GM21390 (cell line): ENCODE measurements at regions not wholly inside any gene's neighbourhood (a gene's known extent, or its start where the extent isn't known, plus 50 kb on each side); places are given as distances from the start of the nearest gene placed in this dataset.

Experiments used
- ATAC-seq: cut with Tn5 transposase; IDR thresholded peaks from one replicate; pipeline ENCODE4 v1.9.1; 2021; ENCODE audit not compliant: unreplicated experiment

- ATAC-seq: no peak
Measured at GRCh38 chr13:83223546-83223945, 658.7 kb downstream of the SLITRK1 start.

DNA sequence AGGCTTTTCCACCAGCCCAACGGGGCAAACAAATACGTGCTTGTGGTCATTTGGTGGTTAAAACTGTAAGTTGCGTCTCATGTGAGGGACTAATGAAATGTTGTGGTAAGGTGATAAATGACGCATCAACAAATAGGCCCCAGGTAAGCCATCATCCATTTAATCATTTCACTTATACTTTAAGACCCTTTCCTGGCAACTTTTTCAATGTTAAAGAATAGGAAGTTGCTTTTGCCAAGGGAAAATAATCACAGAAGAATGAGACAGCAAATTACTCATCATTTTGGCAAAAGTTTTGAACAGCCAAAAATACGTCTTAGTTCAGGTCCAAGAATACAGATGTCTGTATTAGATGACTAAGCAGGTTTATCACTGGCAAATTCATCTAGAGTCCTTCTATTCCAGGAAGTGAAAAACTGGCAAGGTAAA is 660.4 kb downstream of the SLITRK1 start:
- no peak for ATAC-seq

DNA sequence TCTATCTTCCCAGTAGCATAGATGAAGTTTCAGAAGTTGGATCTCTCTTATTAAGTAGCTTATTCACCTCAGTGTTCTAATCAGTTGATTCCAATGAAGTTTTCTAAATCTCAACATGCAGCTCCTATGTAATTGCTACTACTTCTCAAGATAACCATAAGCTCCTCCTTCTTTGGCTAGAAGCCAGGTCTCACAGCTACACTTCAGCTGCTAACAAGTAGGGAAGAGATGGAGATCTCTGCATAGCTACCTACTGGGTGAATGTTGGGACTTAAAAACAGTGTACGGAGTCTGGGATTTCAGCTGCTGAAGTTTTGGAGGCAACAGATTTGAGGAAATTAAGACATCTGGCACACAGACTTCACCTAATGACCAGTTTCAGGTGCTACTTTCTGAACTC is 661.0 kb downstream of the SLITRK1 start:
- ATAC-seq: no peak

- no peak for ATAC-seq
Measured at GRCh38 chr13:83220241-83220640, 662.0 kb downstream of the SLITRK1 start.

DNA sequence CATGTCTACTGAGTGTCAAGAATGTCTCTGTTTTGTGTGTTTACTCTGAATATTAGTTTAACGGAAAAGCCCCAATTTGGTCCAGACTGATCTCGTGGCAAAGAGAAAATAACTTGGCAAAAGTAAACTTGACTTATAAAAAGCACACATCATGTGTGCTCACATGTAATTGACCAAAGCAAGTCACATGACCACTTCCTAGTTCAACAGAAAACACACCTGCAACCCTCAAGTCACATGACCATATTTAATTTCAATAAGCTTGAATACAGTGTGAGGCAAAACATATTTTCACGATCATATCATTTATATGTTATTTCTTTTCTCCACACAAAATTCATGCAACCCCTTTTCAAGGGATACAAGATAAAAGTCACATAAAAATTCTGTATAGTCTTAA is 662.4 kb downstream of the SLITRK1 start:
- no peak for ATAC-seq

GRCh38 chr13:83216479-83217245 is 665.6 kb downstream of the SLITRK1 start:
- ATAC-seq: no peak

DNA sequence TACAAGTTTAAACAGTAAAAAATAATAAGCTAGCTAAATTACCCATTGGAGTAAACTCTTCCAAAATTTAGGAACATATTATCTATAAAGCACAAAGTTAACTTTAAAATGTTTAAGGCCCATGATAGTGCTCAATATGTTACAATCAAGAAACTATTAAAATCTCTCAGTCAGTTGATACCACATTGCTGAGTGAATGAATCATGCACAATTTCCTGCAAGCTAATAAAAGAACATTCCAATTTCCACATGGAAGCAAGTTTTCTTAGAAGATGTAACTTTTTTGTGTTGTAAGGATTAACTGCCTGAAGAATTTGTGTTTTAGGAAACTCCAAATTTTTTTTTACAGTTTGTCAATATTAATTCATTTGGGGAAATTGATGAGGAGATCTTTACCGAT is 666.6 kb downstream of the SLITRK1 start:
- no peak for ATAC-seq

DNA sequence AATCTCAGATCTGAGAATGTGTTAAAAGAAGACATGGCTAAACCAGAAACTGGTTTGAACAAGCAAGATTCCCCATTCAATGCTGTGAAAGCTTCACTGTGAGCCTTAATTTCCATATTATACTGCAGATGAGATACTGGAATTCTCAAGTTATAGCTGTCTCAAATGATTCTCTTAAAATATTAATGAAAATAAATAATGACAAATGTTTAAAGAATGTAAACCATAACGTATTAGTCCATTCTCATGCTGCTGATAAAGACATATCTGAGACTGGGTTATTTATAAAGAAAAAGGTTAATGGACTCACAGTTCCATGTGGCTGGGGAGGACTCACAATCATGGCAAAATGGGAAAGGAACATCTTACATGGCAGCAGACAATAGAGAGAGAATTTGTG is 667.8 kb downstream of the SLITRK1 start:
- ATAC-seq: no peak

GRCh38 chr13:83211301-83211700 is 671.0 kb downstream of the SLITRK1 start:
- ATAC-seq: no peak

DNA sequence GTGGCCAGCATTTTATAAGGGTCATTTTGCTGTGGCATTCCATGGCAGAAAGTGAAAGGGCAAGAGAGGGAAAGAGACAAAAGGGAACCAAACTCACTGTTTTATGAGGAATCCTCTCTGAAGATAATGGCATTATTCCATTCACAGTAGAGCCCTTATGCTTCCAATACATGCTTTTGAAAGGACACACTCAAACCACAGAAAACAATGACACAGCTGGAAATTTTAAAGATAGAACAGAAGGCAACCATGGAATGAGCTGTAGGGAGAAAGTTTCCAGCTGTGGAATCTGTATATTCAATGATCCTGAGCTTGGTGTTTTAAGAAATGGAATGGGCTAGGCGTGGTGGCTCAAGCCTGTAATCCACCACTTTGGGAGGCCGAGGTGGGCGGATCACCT is 677.4 kb downstream of the SLITRK1 start:
- no peak for ATAC-seq

DNA sequence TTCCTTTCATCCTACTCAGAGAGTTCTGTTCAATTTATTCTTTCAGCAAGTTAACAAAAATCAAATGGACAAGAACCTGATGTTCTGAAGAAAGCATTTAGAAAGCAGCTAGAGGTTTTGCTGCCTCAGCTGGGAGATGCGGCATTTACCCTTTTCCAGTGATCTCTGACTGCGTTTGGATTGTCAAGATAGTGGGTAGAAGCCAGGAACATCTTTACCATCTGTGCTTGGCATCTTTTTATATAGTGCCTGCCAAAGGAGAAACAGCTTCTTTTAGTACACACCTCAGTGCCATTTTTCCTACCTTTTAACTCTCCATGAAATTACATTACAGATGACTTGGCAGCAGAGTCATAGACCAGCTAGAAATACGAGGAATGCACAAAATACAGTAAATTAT is 680.8 kb downstream of the SLITRK1 start:
- ATAC-seq: no peak

GRCh38 chr13:83197316-83197715 is 685.0 kb downstream of the SLITRK1 start:
- ATAC-seq: no peak

- ATAC-seq: no peak
Measured at GRCh38 chr13:83190020-83190419, 692.3 kb downstream of the SLITRK1 start.

DNA sequence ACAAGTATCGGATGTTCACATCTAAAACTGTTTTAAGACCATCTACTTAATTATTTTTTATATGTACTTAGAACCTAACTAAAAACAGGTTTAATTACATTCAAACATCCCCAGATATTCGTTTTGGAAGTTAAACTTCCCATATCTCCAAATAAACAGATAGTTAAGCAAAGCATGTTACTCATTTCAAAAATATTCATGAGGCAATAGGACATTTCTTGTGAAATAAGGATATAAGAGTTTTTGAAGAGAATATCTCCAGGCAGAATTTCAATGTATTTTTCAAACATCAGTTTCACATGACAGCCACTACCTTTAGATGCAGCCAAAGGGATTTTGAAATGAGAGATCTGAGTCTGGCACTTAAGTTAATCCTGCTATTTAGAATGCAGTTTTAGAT is 697.5 kb downstream of the SLITRK1 start:
- ATAC-seq: no peak

DNA sequence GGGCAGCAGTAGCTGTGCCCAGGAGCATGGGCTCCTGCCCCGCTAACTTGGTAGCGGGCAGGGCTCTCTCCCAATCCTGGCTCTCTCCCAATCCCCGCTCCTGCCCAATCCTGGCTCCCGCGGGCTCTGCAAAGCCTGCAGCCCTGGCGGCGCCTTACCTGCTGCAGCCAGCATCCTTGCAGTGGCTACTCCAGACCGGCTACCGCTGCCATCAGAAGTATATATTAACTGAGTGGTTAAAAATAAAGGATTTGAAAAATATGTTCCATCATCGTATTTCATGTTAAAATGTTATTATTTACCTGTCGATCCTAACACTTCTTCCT is 698.2 kb downstream of the SLITRK1 start:
- ATAC-seq: no peak

DNA sequence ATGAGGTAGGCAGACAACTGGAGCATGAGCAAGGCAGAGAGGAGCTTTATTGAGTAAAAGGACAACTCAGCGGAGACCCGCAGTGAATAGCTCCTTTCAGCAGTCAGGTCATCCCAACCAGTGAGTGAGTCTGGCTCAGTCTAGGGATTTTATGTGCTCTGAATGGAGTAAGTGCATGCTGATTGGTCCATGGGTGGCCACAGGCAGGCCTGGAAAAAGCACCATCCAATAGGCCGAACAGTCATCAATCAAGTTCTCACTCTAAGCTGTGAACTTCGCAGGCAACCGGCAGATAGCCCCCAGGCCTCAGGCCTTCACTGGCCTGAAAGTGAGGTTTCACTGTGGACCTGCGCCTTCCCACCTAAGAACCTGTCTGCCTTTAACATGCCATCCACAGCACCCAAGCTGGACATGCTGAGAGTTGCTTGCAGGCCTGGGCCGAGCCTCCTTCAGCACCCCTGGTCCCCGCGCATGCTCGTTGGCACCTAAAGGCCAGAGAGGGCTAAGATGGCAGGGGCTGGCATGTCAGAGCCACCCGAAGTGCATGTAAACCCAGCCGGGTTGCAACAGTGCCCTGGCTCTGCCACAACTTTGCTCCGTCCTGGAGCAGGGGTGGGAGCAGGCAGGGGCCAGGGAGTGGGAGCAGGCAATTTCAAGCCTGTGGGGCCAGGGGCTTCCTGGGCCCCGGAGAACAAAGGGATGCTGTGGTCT is 698.7 kb downstream of the SLITRK1 start:
- ATAC-seq: no peak

DNA sequence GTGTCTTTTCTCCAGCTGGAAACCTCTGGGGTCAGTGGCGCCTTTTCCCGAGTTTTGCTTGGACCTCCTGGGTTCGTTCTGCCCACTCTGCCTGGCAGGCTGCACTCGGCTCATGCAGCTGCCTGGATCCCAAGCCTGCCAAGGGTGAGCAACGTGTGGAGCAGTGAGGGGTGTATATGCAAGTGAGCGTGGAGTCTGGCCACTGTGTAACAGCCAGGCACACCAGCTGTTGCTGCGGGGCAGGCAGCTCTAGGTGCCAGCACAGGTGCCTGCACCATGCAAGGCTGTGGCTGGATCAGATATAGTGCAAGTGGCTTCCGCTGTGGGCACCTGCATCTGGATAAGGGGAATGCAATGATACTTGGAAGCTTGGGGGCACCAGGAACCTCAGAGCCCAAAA is 699.4 kb downstream of the SLITRK1 start:
- no peak for ATAC-seq

DNA sequence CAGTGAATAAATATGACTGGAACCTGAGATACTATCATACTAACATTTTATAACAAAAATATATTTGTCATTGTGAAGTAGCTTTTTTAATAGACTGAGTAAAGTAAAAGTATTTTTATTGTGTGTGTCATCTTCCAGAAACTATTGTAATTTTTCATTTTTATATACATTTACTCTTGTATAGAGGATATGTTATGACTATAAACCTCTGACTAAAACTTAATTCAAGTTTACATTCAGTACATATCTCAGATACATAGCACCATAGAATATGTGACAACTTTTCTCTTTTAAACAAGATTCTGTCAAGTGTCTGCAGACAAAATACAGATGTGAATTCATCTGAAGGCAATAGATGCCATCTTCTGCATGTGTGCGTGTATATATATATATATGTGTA is 704.3 kb downstream of the SLITRK1 start:
- ATAC-seq: no peak

DNA sequence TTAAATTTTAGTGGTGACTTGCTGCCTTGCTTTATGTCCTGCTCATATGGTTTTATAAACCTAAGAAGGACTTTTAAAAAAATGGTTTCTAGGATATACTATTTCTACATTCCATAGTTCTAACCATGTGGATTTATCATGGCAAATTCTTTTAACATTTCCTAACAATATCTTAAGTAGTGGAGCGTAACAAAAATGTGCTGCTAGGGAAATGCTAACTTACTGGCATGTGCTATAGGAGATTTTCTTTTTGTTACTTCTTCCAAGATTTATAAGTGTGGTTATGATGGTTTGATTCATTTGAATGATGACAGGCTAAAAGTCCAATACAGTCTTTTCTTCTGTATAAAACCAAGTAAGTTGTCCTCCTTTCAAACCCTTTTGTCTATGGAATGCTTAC is 713.7 kb downstream of the SLITRK1 start:
- no peak for ATAC-seq

GRCh38 chr13:83167203-83167602 is 715.1 kb downstream of the SLITRK1 start:
- no peak for ATAC-seq

DNA sequence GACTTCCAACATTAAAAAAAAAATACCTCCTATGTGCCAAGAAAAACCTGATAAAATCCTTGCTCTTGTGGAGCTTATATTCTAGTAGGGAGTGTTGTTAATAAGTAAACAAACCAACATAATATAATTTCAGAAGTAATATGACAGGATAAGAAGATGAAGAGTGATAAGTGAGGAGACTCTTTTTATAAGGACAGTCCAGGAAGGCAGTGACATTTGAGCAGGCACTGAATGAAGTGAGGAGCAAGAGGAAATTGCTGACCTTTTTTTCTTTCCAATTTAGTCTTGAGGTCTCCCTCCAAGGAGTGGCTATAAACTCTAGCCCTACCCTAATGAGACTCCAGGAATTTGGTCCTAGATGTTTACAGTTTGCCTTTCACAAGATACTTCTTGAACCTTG is 715.7 kb downstream of the SLITRK1 start:
- no peak for ATAC-seq

- ATAC-seq: no peak
Measured at GRCh38 chr13:83162493-83162892, 719.8 kb downstream of the SLITRK1 start.

- ATAC-seq: no peak
Measured at GRCh38 chr13:83153848-83154247, 728.4 kb downstream of the SLITRK1 start.
